Activated naive CD4-positive, alpha-beta T cell treated with anti-CD3 and anti-CD28 coated beads for 36 hours (primary cell): ENCODE measurements at regions not wholly inside any gene's neighbourhood (a gene's known extent, or its start where the extent isn't known, plus 50 kb on each side); places are given as distances from the start of the nearest gene placed in this dataset.

Source experiments
- CTCF ChIA-PET: fragments of 350-600 bp; sonication (Branson Sonifier 250); formaldehyde crosslinking; loops from one replicate; lab custom pipeline; 2021; ENCODE audit warnings: antibody characterized with exemption; lab: Charles Lee
- DNase-seq: peaks from one replicate; pipeline ENCODE4 v3.0.0-alpha.2; 2020
- H3K27ac Mint-ChIP-seq: one replicate; pipeline ENCODE4 v1.8.0; 2021; ENCODE audit warnings: mild to moderate bottlenecking, mixed read lengths
- H3K27me3 Mint-ChIP-seq: one replicate; pipeline ENCODE4 v1.8.0; 2021; ENCODE audit warnings: low read depth, mixed read lengths
- H3K36me3 Mint-ChIP-seq: one replicate; pipeline ENCODE4 v1.8.0; 2021; ENCODE audit warnings: low read depth, mixed read lengths
- H3K4me1 Mint-ChIP-seq: one replicate; pipeline ENCODE4 v1.8.0; 2021; ENCODE audit warnings: low read depth, mixed read lengths
- H3K4me3 Mint-ChIP-seq: one replicate; pipeline ENCODE4 v1.8.0; 2021; ENCODE audit warnings: mild to moderate bottlenecking, moderate library complexity, mixed read lengths
- H3K9me3 Mint-ChIP-seq: one replicate; pipeline ENCODE4 v1.8.0; 2021; ENCODE audit warnings: mixed read lengths
- intact Hi-C: fragments of 100-400 bp; cut with micrococcal nuclease; formaldehyde crosslinking; loops from one replicate; pipeline ENCODE4 v1.15.1; 2023

GRCh38 chr2:106021662-106022028 is 172.5 kb downstream of the UXS1 start:
- Mint-ChIP-seq H3K27me3 (no peaks in the 10 kb centered on the region), H3K4me3 (no peak overlapping the region), H3K36me3 (no peaks in the 10 kb centered on the region), H3K9me3 (no peaks in the 10 kb centered on the region), H3K27ac (no peak overlapping the region), H3K4me1 (peaks cover 18% of the 10 kb centered on the region)
- intact Hi-C loops: no loop called here
- CTCF ChIA-PET: no interaction called here
- no peak for DNase-seq

GRCh38 chr2:106020821-106021661 is 173.1 kb downstream of the UXS1 start:
- Mint-ChIP-seq H3K4me1 (peaks cover 12% of the 10 kb centered on the region), H3K4me3 (no peak overlapping the region), H3K36me3 (no peaks in the 10 kb centered on the region), H3K27me3 (no peaks in the 10 kb centered on the region), H3K27ac (no peak overlapping the region), H3K9me3 (no peaks in the 10 kb centered on the region)
- CTCF ChIA-PET: no interaction called here
- DNase-seq: no peak
- intact Hi-C loops: no loop called here

DNA sequence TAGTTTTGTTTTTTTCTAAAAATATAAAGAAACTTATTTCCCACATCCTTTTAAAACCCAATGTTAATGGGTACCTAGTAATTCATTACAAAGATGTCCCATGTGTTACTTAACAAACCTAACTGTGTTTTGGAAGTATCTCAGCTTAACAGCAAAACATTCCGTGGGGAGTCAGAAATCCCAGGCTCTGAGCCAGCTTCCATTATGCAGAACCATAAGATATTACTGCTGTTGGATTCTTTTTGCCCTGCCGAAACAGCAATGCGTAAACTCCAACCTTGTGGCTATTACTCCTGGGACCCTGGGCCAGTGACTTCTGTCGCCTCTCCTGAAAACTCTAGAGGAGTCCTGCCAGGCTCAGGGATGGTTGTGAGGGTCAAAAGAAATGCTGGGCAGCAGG is 174.1 kb downstream of the UXS1 start:
- CTCF ChIA-PET: no interaction called here
- Mint-ChIP-seq H3K36me3 (no peaks in the 10 kb centered on the region), H3K27me3 (no peaks in the 10 kb centered on the region)

DNA sequence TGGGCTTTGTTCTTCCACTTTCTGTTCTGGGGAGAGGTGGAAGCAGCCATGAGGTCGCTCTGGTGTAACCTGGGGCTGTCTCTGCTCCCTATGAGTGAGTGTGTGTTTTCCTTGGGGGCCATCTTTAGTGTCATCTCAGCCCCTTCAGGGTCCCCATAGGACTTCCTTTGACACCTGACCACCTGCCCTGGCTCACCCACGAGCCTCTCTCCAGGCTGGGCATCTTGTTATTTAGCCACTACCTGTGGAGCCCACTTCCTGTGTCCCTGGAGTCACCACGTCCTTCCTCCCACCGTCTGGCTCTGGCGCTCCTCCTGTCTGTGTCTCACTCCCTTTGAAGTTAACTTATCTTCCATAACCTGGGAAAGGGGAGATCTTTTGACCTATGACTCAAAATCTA is 176.0 kb downstream of the UXS1 start:
- CTCF ChIA-PET: no interaction called here
- DNase-seq: no peak
- no peaks in the 10 kb centered on the region for H3K9me3 Mint-ChIP-seq
- H3K36me3 Mint-ChIP-seq: no peaks in the 10 kb centered on the region
- no peaks in the 10 kb centered on the region for H3K27me3 Mint-ChIP-seq
- intact Hi-C loops: no loop called here
- no peak overlapping the region for H3K27ac Mint-ChIP-seq
- H3K4me1 Mint-ChIP-seq: peaks cover 10% of the 10 kb centered on the region
- H3K4me3 Mint-ChIP-seq: no peak overlapping the region

More for the DNA sequence above, 174.1 kb downstream of the UXS1 start:
- Mint-ChIP-seq H3K9me3 (no peaks in the 10 kb centered on the region), H3K4me1 (peaks cover 10% of the 10 kb centered on the region), H3K4me3 (no peak overlapping the region), H3K27ac (no peak overlapping the region)
- no peak for DNase-seq
- intact Hi-C loops: no loop called here

DNA sequence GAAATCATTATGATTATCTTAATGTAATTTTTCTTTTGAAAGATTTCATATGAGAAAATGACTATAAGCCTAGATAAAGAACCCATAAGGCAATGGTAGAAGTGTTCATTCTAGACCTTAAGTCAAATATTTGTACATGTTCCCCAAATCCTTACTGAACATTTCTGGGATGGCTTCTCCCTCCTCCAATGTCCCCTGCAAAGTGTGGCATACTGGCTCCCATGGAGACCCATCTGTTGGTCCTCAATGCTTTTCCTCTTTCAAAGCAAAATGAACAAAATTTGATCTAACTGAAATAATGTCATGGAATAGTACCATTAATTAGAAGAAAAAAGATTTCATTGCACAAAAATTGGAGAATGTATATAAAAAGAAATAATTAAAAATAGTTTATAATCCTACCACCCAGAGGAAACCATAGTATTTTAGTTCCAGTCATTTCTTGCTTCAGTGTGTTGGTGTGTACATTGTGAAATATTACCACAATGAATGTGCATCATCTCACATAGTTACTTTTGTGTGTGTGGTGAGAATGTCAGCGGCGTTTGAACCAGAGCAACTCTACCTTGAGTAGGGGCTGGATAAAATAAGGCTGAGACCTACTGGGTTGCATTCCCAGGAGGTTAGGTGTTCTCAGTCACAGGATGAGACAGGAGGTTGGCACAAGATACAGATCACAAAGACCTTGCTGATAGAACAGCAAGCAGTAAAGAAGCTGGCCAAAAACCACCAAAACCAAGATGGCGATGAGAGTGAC is 181.3 kb downstream of the UXS1 start:
- Mint-ChIP-seq H3K9me3 (peaks cover 6% of the 10 kb centered on the region), H3K27ac (no peak overlapping the region), H3K27me3 (no peaks in the 10 kb centered on the region), H3K36me3 (peaks cover 1% of the 10 kb centered on the region), H3K4me3 (no peak overlapping the region), H3K4me1 (peaks cover 5% of the 10 kb centered on the region)
- intact Hi-C loops: no loop called here
- DNase-seq: no peak
- CTCF ChIA-PET: no interaction called here

GRCh38 chr2:106012001-106012590 is 182.0 kb downstream of the UXS1 start:
- H3K27me3 Mint-ChIP-seq: no peaks in the 10 kb centered on the region
- intact Hi-C loops: no loop called here
- CTCF ChIA-PET: interaction anchor here (0.9 kb wide), 1 partner anchor 72 kb away, joined by 3 read pairs; no protein-coding TSS in a partner anchor

GRCh38 chr2:106011380-106011779 is 182.7 kb downstream of the UXS1 start:
- intact Hi-C loops: no loop called here
- Mint-ChIP-seq H3K27ac (no peak overlapping the region), H3K9me3 (peaks cover 18% of the 10 kb centered on the region), H3K4me3 (no peak overlapping the region), H3K36me3 (peaks cover 4% of the 10 kb centered on the region), H3K27me3 (no peaks in the 10 kb centered on the region), H3K4me1 (peaks cover 5% of the 10 kb centered on the region)
- DNase-seq: no peak
- CTCF ChIA-PET: interaction anchor here (0.9 kb wide), 1 partner anchor 73 kb away, joined by 3 read pairs; no protein-coding TSS in a partner anchor

More at GRCh38 chr2:106012001-106012590, 182.0 kb downstream of the UXS1 start:
- peaks cover 11% of the 10 kb centered on the region for H3K9me3 Mint-ChIP-seq
- no peak overlapping the region for H3K4me3 Mint-ChIP-seq
- DNase-seq: no peak
- no peak overlapping the region for H3K27ac Mint-ChIP-seq
- H3K4me1 Mint-ChIP-seq: peaks cover 5% of the 10 kb centered on the region
- H3K36me3 Mint-ChIP-seq: peaks cover 1% of the 10 kb centered on the region

DNA sequence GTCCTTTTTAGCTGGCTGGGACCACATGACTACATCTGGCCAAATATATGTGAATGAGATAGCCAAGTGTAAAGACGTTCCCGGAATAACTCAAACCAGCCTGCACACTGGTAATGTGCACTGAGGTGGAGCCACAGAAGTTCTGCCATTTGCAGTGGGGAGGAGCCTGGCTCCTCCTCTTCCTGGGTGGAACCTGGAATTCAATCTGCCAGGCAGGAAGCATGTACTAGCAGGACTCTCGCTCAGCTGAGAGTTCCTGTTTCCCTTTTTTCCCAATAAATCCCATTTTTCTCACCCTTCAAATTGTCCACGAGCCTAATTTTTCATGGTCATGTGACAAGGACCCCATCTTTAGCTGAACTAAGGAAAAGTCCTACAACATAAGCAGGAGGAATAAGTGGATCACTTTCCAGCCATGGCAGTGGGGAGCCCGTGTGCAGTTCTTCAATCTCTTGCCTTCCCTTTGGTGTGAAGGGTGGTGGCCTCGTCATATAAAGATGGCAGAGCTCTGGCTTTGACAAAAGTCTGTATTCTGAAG is 183.2 kb downstream of the UXS1 start:
- Mint-ChIP-seq H3K4me3 (no peak overlapping the region), H3K9me3 (peaks cover 22% of the 10 kb centered on the region), H3K4me1 (peaks cover 3% of the 10 kb centered on the region), H3K27ac (no peak overlapping the region), H3K36me3 (peaks cover 4% of the 10 kb centered on the region), H3K27me3 (no peaks in the 10 kb centered on the region)
- CTCF ChIA-PET: no interaction called here
- intact Hi-C loops: no loop called here
- DNase-seq: no peak

DNA sequence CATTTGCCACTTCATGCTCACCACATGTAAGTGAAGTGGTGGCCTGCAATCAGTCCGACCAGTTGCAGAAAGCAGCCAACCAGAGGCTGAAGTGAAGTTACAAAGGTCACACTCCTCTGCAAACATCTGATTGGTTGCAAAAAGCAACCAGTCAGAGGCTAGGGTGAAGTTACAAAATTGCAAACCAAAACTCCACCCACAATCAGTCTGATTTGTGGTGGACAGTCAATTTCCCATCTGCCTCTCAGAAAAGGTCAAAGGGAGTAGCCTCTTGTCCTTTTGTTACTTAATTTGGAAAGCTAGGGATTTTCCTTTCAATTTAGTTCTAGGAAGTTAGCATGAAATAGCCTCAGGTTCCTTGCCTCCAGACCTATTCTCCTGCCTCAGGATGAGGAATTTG is 185.0 kb downstream of the UXS1 start:
- H3K9me3 Mint-ChIP-seq: peaks cover 32% of the 10 kb centered on the region
- peaks cover 4% of the 10 kb centered on the region for H3K36me3 Mint-ChIP-seq
- CTCF ChIA-PET: no interaction called here
- DNase-seq: no peak
- no peak overlapping the region for H3K4me3 Mint-ChIP-seq
- intact Hi-C loops: no loop called here
- no peak overlapping the region for H3K27ac Mint-ChIP-seq
- no peaks in the 10 kb centered on the region for H3K4me1 Mint-ChIP-seq
- no peaks in the 10 kb centered on the region for H3K27me3 Mint-ChIP-seq

DNA sequence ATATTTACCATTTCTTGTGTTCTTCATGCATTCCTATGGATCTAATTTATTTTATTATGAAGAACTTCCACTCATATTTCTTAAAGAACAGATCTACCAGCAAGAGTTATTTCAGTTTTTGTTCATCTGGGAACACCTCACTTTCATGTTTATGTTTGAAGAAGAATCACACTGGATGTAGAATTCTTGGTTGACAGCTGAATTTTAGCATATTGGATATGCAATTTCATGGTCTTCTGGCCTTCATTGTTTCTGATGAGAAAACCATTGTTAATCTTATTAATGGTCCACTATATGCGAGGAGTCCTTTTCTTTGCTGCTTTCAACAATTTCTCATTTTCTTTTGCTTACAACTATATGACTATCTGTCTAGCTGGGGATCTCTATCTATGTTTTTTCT is 189.2 kb downstream of the UXS1 start:
- intact Hi-C loops: no loop called here
- Mint-ChIP-seq H3K4me1 (no peaks in the 10 kb centered on the region), H3K27me3 (no peaks in the 10 kb centered on the region), H3K36me3 (peaks cover 4% of the 10 kb centered on the region), H3K27ac (no peak overlapping the region), H3K4me3 (no peak overlapping the region), H3K9me3 (peaks cover 40% of the 10 kb centered on the region)
- CTCF ChIA-PET: interaction anchor here (1.8 kb wide), 1 partner anchor 9 kb away, joined by 5 read pairs; no protein-coding TSS in a partner anchor
- no peak for DNase-seq

DNA sequence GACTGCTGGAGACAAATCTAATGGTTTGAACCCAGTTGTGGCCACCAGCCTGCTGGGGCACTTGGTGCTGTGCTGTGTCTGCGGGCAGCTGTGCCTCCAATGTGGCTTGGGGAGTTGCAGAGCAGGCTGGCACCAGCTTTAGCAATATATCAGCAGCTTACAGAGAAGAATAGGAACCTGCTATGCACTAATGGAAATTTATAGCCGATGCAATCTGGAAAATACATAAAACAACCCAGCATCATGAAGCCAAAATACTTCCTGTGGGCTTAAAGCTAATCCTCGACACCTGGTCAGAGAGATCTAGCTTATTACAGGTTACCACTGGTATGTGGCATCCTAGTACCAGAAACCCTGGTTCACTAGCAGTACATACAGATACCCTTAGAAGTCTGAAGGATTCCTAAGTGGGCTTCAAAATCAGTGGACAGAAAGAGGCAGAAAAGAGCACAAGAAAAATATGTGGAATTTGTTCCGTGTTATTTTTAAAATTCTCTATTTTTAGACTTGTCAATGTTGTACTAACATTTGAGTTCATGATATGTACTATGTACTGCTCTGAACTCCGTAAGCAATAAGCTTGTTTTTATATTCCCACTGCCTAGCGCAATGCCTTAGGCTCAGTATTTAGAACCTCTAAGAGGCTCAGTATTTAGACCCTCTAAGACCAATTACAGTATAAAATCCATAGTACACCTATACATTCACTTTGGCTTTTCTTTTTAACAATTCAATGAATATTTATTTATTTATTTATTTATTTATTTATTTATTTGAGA is 194.7 kb downstream of the UXS1 start:
- H3K9me3 Mint-ChIP-seq: peaks cover 30% of the 10 kb centered on the region
- intact Hi-C loops: no loop called here
- no peak overlapping the region for H3K27ac Mint-ChIP-seq
- peaks cover 3% of the 10 kb centered on the region for H3K36me3 Mint-ChIP-seq
- H3K4me3 Mint-ChIP-seq: no peak overlapping the region
- H3K27me3 Mint-ChIP-seq: no peaks in the 10 kb centered on the region
- DNase-seq: no peak
- H3K4me1 Mint-ChIP-seq: peaks cover 1% of the 10 kb centered on the region
- CTCF ChIA-PET: no interaction called here

GRCh38 chr2:105997711-105998110 is 196.4 kb downstream of the UXS1 start:
- Mint-ChIP-seq H3K4me3 (no peak overlapping the region), H3K4me1 (peaks cover 1% of the 10 kb centered on the region), H3K27ac (no peak overlapping the region), H3K9me3 (peaks cover 37% of the 10 kb centered on the region), H3K27me3 (no peaks in the 10 kb centered on the region), H3K36me3 (peaks cover 3% of the 10 kb centered on the region)
- CTCF ChIA-PET: no interaction called here
- intact Hi-C loops: no loop called here
- no peak for DNase-seq
